ENCODE measurements at regions not wholly inside any gene's neighbourhood (a gene's known extent, or its start where the extent isn't known, plus 50 kb on each side); places are given as distances from the start of the nearest gene placed in this dataset.
A peak's percentile ranks its signal among the peaks of the same experiment; 100 is the strongest.

- no peak for TF ChIP-seq SIN3A (IDR thresholded peaks at IDR 0.05; ENCODE audit: borderline replicate concordance, low read depth, low read length)
- TF ChIP-seq, protein P1, sequence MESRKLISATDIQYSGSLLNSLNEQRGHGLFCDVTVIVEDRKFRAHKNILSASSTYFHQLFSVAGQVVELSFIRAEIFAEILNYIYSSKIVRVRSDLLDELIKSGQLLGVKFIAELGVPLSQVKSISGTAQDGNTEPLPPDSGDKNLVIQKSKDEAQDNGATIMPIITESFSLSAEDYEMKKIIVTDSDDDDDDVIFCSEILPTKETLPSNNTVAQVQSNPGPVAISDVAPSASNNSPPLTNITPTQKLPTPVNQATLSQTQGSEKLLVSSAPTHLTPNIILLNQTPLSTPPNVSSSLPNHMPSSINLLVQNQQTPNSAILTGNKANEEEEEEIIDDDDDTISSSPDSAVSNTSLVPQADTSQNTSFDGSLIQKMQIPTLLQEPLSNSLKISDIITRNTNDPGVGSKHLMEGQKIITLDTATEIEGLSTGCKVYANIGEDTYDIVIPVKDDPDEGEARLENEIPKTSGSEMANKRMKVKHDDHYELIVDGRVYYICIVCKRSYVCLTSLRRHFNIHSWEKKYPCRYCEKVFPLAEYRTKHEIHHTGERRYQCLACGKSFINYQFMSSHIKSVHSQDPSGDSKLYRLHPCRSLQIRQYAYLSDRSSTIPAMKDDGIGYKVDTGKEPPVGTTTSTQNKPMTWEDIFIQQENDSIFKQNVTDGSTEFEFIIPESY (IDR thresholded peaks at IDR 0.05; ENCODE audit: borderline replicate concordance, low read depth), result no peak
These were observed 104.7 kb upstream of the SSBP2 start (continued) for GRCh38 chr5:81855591-81855990.

DNA sequence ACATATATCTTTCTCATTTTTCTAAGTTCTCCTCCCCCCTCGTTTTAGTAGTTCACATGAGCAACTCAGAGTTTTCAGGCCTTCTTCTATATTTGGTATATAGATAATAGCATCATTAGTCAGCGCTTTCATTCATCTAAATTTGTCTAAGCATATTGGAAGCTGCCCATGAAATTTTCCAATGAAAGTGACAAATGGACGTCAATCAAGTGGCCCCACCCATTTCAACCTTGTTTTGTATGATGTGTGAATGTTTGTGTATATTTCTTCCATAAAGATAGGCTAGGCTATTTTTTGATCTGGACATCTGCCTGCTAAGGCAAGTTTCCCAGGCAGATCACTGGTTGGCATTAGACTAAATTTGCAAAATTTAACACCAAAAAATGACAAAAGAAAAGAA lies 104.0 kb upstream of the SSBP2 start:
- no peaks in the 10 kb centered on the region for H3K79me2 ChIP-seq (ENCODE audit: insufficient read depth)
- ChIA-PET CTCF (interaction anchor here (1.2 to 1.4 kb wide), 2 partner anchors 80 to 104 kb away, joined by 3 to 4 read pairs; partner anchors contain the start of gene SSBP2), POLR2A (no interaction called here)
- peak overlapping the region; percentile 28 to 98; a peak in 3 of 4 replicates for H3K27ac ChIP-seq (ENCODE audit: low read depth in 2 of 2, low read length in 1 of 2)
- WGBS (ENCODE audit: low lambda C conversion rate), result 49% methylated on average over 3 of the region's 3 CpGs
- peaks cover 64% of the 10 kb centered on the region in 2 experiments for H3K4me1 ChIP-seq (ENCODE audit: control insufficient read depth in 1 of 2, insufficient read depth in 2 of 2, low read depth in 1 of 2, low read length in 1 of 2)
- H3K4me2 ChIP-seq, result peak overlapping the region; percentile 34
- no peaks in the 10 kb centered on the region for H3K36me3 ChIP-seq (replicated peaks in 1 of 2; ENCODE audit: control insufficient read depth in 1 of 2, insufficient read depth in 2 of 2, low read length in 1 of 2)
- H3K9ac ChIP-seq, result no peak overlapping the region; the same call in 1 of the 2 replicates
- no peaks in the 10 kb centered on the region for H3K9me2 ChIP-seq
- H3K27me3 ChIP-seq (ENCODE audit: insufficient read depth), result no peaks in the 10 kb centered on the region
- H4K20me1 ChIP-seq (ENCODE audit: insufficient read depth), result no peaks in the 10 kb centered on the region
- TF ChIP-seq, protein P2, sequence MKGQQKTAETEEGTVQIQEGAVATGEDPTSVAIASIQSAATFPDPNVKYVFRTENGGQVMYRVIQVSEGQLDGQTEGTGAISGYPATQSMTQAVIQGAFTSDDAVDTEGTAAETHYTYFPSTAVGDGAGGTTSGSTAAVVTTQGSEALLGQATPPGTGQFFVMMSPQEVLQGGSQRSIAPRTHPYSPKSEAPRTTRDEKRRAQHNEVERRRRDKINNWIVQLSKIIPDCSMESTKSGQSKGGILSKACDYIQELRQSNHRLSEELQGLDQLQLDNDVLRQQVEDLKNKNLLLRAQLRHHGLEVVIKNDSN (IDR thresholded peaks at IDR 0.05; ENCODE audit: borderline replicate concordance, low read depth), result no peak
- TF ChIP-seq NFIC (IDR thresholded peaks at IDR 0.05; ENCODE audit: borderline replicate concordance), result 0 out of 2 replicates have a peak, but pooled peaks have one; percentile 4
- no peak for TF ChIP-seq EZH2phosphoT487 (IDR thresholded peaks at IDR 0.05; ENCODE audit: borderline replicate concordance, low read depth)
- peak; percentile 74 for TF ChIP-seq PBX3 (IDR thresholded peaks at IDR 0.05)
- TF ChIP-seq TEAD4 (IDR thresholded peaks at IDR 0.05; ENCODE audit: borderline replicate concordance, insufficient read depth), result no peak
- no peak for TF ChIP-seq SMC3 (IDR thresholded peaks at IDR 0.05; ENCODE audit: low read depth, low read length)
- no peak for TF ChIP-seq FOSL2 (IDR thresholded peaks at IDR 0.05; ENCODE audit: borderline replicate concordance, low read depth)
- no peak for TF ChIP-seq JUND (IDR thresholded peaks at IDR 0.05)
- H3K4me3 ChIP-seq (ENCODE audit: low read depth in 2 of 2, low read length in 1 of 2), result no peak overlapping the region
- peaks cover 34% of the 10 kb centered on the region for H3F3A ChIP-seq (replicated peaks; ENCODE audit: insufficient read depth)
- H3K9me3 ChIP-seq, result no peaks in the 10 kb centered on the region
- peak overlapping the region; percentile 60 for H2AFZ ChIP-seq (ENCODE audit: low read depth)
- no peak for DNase-seq

GRCh38 chr5:81854485-81854884 lies 103.6 kb upstream of the SSBP2 start:
- Histone ChIP-seq H3K36me3 (replicated peaks in 1 of 2; ENCODE audit: control insufficient read depth in 1 of 2, insufficient read depth in 2 of 2, low read length in 1 of 2) (no peaks in the 10 kb centered on the region), H3K79me2 (ENCODE audit: insufficient read depth) (no peaks in the 10 kb centered on the region), H2AFZ (ENCODE audit: low read depth) (peak overlapping the region; percentile 60), H4K20me1 (ENCODE audit: insufficient read depth) (no peaks in the 10 kb centered on the region), H3K9me2 (no peaks in the 10 kb centered on the region), H3F3A (replicated peaks; ENCODE audit: insufficient read depth) (peaks cover 34% of the 10 kb centered on the region), H3K4me3 (ENCODE audit: low read depth in 2 of 2, low read length in 1 of 2) (no peak overlapping the region), H3K9ac (no peak overlapping the region), H3K4me1 (ENCODE audit: control insufficient read depth in 1 of 2, insufficient read depth in 2 of 2, low read depth in 1 of 2, low read length in 1 of 2) (peaks cover 69% of the 10 kb centered on the region in 2 experiments), H3K27me3 (ENCODE audit: insufficient read depth) (no peaks in the 10 kb centered on the region), H3K9me3 (no peaks in the 10 kb centered on the region), H3K27ac (ENCODE audit: low read depth in 2 of 2, low read length in 1 of 2) (peak overlapping the region; percentile 28 to 98; a peak in 2 of 4 replicates), H3K4me2 (peak overlapping the region; percentile 34)
- POLR2A ChIA-PET, result no interaction called here
- CTCF ChIA-PET, result interaction anchor here (0.6 to 1.4 kb wide), 3 partner anchors 81 to 311 kb away, joined by 3 to 5 read pairs (median 4); partner anchors contain the start of gene SSBP2
- DNase-seq, result no peak
- TF ChIP-seq, protein P3, sequence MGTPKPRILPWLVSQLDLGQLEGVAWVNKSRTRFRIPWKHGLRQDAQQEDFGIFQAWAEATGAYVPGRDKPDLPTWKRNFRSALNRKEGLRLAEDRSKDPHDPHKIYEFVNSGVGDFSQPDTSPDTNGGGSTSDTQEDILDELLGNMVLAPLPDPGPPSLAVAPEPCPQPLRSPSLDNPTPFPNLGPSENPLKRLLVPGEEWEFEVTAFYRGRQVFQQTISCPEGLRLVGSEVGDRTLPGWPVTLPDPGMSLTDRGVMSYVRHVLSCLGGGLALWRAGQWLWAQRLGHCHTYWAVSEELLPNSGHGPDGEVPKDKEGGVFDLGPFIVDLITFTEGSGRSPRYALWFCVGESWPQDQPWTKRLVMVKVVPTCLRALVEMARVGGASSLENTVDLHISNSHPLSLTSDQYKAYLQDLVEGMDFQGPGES (IDR thresholded peaks at IDR 0.05; ENCODE audit: low read depth, low read length), result no peak
- no peak for TF ChIP-seq PBX3 (IDR thresholded peaks at IDR 0.05)
- TF ChIP-seq, protein P1 (IDR thresholded peaks at IDR 0.05; ENCODE audit: borderline replicate concordance, low read depth), result no peak
- no peak for TF ChIP-seq RFX5 (IDR thresholded peaks at IDR 0.05; ENCODE audit: low read length)
- TF ChIP-seq, protein P4, sequence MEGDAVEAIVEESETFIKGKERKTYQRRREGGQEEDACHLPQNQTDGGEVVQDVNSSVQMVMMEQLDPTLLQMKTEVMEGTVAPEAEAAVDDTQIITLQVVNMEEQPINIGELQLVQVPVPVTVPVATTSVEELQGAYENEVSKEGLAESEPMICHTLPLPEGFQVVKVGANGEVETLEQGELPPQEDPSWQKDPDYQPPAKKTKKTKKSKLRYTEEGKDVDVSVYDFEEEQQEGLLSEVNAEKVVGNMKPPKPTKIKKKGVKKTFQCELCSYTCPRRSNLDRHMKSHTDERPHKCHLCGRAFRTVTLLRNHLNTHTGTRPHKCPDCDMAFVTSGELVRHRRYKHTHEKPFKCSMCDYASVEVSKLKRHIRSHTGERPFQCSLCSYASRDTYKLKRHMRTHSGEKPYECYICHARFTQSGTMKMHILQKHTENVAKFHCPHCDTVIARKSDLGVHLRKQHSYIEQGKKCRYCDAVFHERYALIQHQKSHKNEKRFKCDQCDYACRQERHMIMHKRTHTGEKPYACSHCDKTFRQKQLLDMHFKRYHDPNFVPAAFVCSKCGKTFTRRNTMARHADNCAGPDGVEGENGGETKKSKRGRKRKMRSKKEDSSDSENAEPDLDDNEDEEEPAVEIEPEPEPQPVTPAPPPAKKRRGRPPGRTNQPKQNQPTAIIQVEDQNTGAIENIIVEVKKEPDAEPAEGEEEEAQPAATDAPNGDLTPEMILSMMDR (IDR thresholded peaks at IDR 0.05), result peak; percentile 53
- TF ChIP-seq NFIC (IDR thresholded peaks at IDR 0.05; ENCODE audit: borderline replicate concordance), result no peak

All from SK-N-SH (cell line).